ENCODE measurements at regions not wholly inside any gene's neighbourhood (a gene's known extent, or its start where the extent isn't known, plus 50 kb on each side); places are given as distances from the start of the nearest gene placed in this dataset.

DNA sequence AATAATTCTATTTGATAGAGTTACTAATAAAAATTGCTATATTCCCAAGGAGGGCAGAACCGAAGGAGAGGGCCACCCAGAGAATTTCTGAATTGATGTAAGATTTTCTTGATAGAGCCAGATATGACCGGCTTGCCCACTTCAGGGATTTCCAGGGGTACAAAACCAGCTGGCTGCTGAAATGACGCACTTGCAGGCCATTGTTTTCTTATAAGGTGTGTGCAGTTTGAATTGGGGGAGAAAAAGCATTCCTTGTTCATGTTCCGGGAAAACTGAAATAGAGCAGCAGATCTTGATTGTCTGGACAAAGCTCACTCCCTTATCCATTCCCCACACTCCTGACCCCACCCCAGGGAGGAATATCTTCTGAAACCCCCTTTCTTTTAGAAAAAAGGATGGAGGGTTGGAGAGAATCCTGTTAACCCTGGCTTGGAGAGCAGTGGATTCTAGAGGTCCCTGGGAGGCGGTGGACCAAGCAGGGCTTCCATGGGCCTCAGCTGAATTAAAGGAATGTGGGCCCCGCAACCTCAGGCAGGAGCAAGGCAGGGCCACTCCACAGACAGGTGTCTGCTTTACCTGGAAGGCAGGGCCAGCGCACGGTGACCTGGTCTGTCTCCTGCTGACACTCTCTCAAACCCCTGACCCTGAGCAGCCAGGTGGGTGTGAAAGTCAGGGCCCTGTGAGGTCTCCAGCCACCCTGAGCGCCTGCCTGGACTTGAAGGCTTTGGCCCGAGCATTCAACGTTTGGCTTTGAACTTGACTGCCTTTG, 96.4 kb downstream of the TMEM170B start:
- no peak for DNase-seq

DNA sequence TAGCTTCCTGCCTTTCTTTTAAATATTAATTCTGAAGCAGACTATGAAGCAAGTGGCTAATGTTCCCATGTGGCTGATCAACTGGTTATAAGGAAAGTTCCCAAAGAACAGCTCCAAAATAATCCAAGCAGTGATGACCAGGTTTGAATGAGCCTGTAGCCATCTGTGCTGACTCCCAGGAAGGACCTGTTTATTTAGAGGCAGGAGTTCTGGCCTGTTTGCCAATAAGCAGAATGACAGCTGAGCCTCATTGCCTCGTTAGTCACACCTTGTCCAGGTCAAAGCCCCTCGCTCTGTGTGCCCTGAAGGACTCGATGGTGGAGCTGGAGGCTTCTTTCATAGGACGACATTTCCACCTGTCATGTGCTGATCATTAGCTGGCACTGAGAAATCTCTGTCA, 97.4 kb downstream of the TMEM170B start:
- no peak for DNase-seq

DNA sequence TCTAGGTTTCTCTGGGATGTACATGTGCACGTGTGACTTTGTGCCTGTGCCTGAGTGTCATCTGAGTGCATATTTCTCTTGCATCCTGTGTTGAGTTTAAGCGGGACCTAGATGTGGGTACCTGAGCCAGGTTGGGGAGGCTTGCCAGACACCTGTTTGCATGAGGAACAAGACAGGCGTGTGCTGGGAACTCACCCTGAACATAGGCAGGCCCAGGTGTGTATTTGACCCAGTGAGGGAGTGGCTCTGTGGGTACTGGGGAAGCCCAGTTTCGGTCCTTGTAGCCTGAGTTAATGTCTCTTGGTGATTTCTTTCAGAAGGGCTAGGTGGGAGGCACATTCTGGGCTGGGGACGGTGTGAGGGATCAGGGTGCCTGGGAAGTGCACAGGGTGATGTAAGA, 98.6 kb downstream of the TMEM170B start:
- no peak for DNase-seq

DNA sequence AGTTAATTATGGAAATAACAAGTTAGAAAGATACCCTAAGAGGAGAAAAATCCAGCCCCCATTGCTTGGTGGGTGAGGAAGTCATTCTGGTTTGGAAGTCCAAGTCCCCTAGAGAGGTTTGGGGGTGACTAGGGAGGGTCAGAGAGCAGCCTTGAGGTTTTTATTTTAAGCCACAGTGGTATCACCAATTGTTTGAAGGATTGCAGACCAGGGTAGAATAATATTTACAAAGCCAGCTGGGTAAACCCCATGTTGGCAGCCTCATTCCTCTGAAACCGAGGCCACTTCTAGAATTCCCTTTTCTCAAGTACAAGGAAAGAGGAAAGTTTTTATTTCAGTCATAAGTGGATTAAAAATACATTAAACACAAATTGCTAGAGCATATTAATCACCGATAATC, 99.7 kb downstream of the TMEM170B start:
- no peak for DNase-seq

DNA sequence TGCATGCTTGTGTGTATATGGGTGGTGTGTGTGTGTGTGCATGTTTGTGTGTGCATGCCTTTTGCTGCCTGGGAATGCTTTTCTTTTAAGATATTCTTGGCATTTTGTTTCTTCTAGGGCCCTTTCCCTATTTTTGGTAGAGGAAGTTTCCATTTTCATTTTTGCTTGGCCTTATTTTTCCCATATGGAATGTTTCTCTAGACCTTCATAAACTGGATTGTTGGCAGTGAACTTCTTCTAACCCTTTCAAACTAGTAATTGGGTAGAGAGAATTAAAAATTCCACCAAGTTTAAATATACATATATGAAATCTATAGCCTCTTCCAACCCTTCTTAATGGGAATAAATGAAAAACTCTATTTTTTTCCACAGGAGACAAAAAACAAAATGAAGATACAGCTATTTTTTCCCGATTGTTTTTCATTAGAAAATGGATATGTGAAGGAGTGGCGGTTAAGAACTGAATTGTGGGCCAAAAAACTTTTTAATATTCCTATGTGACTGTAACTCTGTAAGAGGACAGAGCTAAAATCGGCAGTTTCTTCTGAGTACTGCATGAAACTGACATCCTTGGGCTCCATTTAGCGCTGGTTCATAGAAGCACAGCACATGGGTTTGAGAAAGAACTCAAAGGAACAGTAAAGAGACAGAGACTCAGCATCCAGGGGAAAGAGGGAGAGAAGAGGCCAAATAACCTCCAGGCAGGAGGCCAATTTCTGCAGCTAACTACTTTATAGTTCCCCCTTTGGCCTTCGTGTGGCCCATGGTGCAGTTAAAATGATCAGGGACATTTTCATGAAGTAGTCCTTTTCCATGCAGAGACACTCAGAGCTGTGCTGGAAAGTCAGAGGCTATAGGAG, 102.1 kb downstream of the TMEM170B start:
- no peak for DNase-seq

DNA sequence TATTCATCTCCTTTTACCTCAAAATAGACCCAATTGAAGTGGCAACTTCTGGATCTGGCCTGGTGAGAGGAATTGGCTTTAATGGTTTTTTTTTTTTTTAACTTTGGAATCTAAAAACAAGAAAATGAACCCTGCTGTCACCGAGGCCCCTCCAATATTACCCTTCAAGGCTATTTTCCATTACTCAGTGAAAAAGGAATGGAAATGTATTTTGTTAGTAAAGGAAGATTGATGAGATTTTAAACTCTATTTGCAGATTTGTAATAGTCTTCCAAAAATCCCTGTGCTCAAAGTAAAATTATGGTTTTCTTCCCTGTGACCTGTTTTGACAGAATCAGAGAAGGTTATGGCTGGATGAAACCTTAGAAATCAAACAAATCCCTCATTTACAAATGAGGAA, 102.9 kb downstream of the TMEM170B start:
- no peak for DNase-seq

DNA sequence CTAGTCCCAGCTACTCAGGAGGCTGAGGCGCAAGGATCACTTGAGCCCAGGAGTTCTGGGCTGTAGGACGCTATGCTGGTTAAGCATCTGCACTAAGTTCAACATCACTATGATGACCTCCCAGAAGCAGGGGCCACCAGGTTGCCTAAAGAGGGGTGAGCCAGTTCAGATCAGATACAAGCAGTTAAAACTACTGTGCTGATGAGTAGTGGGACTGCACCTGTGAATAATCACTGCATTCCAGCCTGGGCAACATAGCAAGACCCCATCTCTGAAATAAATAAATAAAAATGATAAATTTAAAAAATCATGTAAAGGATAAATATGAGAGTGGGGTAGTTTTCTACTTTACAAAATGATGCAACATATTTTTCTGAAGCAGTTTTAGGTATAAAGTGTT, 106.5 kb downstream of the TMEM170B start:
- no peak for DNase-seq

DNA sequence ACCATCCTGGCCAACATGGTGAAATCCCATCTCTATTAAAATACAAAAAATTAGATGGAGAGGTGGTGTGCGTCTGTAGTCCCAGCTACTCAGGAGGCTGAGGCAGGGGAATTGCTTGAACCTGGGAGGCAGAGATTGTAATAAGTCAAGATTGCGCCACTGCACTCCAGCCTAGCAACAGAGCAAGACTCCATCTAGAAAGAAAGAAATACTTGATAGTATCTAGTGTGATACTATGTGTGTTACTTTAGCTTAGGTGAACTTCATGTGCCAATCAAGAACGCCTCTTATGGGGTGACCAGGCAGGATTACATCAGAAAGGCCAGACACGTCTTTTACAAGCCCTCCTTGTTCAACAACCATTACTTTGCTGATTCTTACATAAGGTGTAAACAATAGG, 107.1 kb downstream of the TMEM170B start:
- DNase-seq, result no peak

DNA sequence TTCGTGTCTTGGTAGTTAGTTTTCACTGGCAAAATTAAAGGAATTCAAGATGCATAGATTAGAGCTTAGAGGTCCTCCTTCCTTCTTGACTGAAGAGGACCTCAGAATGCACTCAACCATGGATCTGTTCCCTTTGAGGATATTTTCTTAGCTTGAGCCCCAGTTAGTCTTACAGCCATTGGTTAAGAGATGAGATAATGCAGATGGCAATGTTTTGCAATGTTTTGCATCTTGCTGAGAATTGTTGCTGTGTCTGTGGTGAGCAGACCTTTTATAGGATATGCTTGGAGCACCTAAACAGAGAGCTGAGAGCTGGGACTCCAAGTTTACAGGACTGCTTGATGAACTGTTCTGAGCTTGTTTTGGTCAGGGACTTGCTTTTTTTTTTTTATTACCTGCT, 107.5 kb downstream of the TMEM170B start:
- no peak for DNase-seq

DNA sequence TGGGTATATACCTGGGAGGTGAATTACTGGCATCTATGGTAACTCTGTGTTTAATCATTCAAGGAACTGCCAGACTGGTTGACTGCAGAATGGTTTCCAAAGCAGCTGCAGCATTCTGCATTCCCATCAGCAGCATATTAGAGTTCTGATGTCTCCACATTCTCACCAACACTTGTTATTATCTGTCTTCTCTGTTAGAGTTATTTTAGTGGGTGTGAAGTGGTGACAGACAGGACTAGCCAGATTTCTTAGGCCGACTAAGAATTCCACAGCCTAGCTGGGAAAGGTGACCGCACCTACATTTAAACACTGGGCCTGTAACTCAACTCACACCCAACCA, 110.9 kb downstream of the TMEM170B start:
- no peak for DNase-seq

DNA sequence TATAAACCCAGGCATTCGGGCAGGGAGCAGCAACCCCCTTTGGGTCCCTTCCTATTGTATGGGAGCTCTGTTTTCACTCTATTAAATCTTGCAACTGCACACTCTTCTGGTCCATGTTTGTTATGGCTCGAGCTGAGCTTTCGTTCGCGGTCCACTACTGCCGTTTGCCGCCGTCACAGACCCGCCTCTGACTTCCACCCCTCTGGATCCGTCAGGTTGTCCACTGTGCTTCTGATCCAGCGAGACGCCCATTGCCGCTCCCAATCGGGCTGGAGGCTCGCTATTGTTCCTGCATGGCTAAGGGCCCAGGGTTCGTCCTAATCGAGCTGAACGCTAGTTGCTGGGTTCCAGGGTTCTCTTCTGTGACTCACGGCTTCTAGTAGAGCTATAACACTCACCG, 111.3 kb downstream of the TMEM170B start:
- no peak for DNase-seq

DNA sequence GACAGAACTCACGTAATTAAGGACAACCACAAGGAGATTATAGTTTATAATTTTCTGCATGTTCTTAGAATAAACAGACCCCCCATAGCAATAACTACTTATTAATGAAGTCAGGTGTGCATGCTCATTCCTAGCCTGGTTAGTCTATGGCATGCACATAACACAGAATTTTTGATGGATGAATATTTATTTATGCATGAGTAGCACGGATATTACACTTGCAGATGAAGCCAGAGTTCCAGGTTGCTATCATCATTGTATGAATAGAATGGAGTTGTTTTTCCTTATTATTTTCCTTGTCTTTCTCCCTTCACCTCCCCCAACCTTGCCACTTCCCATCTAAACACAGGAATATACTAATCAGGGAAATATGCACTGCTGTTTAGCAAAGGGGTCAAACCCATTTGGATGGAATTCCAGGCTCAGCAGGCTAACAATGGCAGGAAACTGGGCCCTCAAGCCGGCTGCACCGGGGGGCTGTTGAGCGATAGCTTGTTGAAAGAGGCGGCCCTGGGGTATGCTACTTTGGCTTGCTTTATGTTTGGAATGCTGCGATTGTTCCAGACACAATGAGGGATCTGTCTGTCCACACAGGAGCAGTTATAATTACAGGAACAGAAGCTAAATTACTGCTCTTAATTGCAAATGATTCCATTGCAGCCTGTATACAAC, 112.6 kb downstream of the TMEM170B start:
- peak; percentile 91 for DNase-seq

DNA sequence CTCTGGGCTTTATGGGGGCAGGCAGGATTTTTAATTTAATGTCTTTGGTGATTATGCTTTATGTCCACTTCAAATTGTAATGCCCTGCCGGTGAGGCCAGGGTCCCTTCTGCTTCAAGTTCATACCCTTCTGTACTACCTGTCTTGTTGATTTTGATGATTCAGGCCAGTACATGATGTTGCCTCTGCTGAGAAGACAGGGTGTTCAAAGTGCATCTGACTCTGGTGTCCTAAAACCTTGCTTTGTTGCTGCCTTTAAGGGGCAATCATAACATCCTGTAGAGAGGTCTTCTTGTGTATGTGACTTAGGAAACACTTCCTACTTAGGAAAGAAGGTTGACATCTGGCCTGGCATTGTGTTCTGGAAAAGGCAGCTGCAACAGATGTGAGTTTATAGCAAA, 113.2 kb downstream of the TMEM170B start:
- DNase-seq, result no peak

DNA sequence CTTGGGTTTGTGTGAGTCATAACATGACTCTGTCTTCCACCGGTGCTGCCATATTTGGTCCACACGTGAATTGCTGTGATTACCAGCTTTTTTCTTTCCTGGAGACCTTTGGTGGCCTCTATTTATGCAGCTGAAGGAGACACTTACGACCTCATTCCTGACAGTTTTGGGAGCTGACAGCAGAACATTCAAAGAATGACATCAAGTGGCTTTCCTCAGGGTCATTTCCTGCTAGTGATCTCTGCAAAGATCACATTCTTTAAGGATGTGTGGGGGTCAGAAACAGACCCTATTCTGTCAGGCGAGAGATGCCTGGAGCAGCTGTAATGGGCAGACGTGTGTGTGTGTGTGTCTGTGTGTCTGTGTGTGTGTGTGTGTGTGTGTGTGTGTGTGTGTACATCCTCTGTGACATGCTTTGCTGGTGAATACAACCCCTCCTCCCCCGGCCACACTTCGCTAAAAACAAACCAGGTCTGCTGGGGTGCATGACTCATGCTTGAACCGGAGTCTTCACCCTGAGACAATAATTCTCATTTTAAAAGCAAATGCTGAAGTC, 115.6 kb downstream of the TMEM170B start:
- peak; percentile 97 for DNase-seq

DNA sequence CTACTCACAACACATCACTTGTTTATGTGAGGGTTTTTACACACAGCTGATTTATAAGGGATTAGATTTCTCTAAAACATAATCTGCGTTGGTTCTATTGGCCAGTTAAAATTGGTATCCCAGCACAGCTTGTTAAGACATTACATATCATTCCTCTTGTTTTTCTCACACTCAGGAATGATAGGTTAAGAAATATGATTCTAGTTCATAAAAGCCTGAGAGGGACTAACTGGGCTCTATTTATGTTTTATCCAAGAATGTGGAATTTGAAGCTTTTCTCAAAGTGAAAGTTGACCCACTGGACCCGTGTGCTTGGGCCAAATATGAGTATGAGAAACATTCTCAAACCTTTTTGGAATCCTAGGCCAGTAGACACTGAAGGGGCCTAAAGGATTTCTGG, 117.3 kb downstream of the TMEM170B start:
- DNase-seq, result peak; percentile 57

DNA sequence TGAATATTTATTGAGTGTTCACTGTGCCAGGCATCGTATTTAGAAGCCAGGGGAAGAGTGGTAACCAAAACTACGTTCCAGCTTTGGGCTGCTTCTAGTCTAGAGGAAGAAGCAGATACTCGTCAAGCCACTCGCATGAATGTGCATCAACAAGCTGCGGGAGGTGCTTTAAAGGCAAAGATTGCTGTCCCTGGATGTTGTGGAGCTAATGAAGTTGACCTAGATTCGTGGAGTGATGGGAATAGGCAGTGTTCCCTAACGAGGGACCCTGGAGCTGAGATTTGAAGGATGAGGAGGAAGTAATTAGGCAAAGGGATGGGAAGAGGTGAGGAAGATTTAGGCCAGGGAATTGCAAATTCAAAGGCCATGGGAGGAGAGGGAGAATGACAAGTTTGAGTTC, 118.9 kb downstream of the TMEM170B start:
- no peak for DNase-seq

DNA sequence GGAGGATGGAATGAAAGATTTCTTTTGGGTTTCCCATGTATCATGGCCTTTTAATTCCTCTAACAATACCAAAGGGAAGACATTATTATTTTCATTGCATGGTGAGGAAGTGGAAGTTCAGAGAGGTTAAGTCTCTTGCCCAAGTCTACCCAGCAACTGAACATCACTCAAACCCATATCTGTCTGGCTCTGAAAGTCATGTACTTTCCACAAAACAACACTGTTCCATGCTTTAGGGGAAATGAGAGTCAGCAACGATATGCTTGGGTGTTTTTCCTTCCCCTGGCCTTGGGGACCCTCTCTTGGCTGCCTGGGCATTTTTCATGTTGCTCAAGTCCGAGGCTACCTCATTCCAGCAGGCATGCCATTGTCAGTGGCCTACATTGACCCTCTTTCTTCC, 118.8 kb downstream of the ADTRP start:
- DNase-seq, result no peak

DNA sequence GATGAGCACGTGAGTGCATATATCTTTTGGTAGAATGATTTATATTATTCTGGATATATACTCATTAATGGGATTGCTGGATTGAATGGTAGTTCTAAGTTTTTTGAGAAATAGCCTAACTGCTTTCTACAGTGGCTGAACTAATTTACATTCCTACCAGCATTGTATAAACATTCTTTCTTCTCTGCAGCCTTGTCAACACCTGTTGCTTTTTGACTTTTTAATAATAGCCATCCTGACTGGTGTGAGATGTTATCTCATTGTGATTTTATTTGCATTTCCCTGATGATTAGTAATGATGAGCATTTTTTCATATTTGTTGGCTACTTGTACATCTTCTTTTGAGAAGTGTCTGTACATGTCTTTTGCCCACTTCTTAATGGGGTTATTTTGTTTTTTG, 116.3 kb downstream of the ADTRP start:
- DNase-seq, result no peak

DNA sequence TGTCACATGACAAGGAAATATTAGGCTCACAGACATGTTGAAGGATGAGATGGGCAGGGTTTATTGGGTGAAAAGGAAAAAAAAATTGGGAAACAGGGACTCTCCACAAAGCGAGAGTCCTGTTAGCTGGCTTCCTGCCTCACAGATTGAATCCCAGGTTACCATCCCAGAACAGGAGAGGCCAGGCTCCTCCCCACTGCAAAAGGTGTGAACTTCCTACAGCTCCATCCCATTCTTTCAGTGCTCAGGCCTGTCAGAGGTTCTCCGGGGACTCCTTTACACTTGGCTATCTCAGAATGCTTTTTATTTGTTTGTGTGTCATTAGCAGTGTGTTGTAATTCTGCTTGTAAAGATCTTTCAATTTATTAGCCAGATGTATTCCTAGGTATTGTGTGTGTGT, 115.1 kb downstream of the ADTRP start:
- no peak for DNase-seq

All from fibroblast of skin of right biceps (primary cell).